T-helper 2 cell treated with Interferon-gamma antibody and Interleukin-4, amounts not matched to agents 5 μg/mL and 100 μg/mL, for 36 hours (primary cell): ENCODE measurements at regions not wholly inside any gene's neighbourhood (a gene's known extent, or its start where the extent isn't known, plus 50 kb on each side); places are given as distances from the start of the nearest gene placed in this dataset.

Source experiments
- DNase-seq: peaks from one replicate; pipeline ENCODE4 v3.0.0; 2021; ENCODE audit warnings: low spot score
- H3K27ac Mint-ChIP-seq: one replicate; pipeline ENCODE4 v1.8.0; 2021; ENCODE audit warnings: mild to moderate bottlenecking, mixed read lengths
- H3K27me3 Mint-ChIP-seq: one replicate; pipeline ENCODE4 v1.8.0; 2021; ENCODE audit warnings: low read depth, mixed read lengths
- H3K36me3 Mint-ChIP-seq: one replicate; pipeline ENCODE4 v1.8.0; 2021; ENCODE audit warnings: low read depth, mixed read lengths
- H3K4me1 Mint-ChIP-seq: one replicate; pipeline ENCODE4 v1.8.0; 2021; ENCODE audit warnings: low read depth, mixed read lengths
- H3K4me3 Mint-ChIP-seq: one replicate; pipeline ENCODE4 v1.8.0; 2022; ENCODE audit warnings: mild to moderate bottlenecking, moderate library complexity, mixed read lengths
- H3K9me3 Mint-ChIP-seq: one replicate; pipeline ENCODE4 v1.8.0; 2021; ENCODE audit warnings: mixed read lengths

DNA sequence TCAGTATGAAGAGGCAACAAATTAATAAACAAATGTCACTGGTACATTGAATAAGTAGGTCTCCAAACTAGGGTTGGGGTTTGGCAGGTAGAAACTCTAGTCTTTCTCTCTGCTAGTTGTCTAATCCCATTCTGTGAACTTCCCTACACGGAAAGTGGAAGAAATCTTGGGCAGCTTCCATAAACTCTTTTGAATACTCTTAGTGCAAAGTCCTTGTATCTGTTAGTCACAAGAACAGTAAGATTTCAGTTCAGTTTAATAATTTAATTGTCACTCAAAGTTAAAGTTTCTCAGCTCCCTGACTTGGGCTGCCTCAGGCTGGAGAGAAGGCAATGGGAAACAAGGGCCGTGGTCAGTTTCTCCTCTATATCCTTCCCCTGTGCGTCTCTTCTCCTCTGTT lies 135.4 kb upstream of the MDM1 start:
- no peak for DNase-seq
- no peaks in the 10 kb centered on the region for H3K27me3 Mint-ChIP-seq

DNA sequence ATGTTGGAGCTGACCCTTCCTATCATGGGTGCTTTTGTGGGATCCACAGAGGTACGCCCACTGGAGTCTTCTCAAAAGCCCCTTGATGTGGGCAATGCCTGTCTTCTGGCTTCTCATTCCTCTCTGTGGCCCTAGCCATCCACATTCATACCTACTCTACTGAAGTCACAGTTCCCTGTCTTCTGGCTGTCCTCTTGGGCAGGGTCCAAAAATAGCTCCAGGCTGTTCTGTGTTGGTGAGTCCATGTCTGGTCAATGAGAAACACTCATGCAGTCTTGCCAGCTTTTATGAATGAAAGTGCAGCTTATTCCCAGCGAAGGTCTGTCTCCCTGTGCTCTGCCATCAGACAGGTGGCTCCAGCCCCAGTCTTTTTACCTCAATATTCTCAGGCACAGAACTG lies 135.9 kb upstream of the MDM1 start:
- H3K9me3 Mint-ChIP-seq = no peaks in the 10 kb centered on the region
- H3K4me3 Mint-ChIP-seq = no peak overlapping the region
- H3K27me3 Mint-ChIP-seq = no peaks in the 10 kb centered on the region
- no peak for DNase-seq
- H3K27ac Mint-ChIP-seq = no peak overlapping the region
- peaks cover 4% of the 10 kb centered on the region for H3K4me1 Mint-ChIP-seq
- H3K36me3 Mint-ChIP-seq = no peaks in the 10 kb centered on the region

More for the DNA sequence above, 135.4 kb upstream of the MDM1 start:
- H3K27ac Mint-ChIP-seq = no peak overlapping the region
- H3K4me1 Mint-ChIP-seq = peaks cover 8% of the 10 kb centered on the region
- no peaks in the 10 kb centered on the region for H3K36me3 Mint-ChIP-seq
- no peak overlapping the region for H3K4me3 Mint-ChIP-seq
- H3K9me3 Mint-ChIP-seq = no peaks in the 10 kb centered on the region

DNA sequence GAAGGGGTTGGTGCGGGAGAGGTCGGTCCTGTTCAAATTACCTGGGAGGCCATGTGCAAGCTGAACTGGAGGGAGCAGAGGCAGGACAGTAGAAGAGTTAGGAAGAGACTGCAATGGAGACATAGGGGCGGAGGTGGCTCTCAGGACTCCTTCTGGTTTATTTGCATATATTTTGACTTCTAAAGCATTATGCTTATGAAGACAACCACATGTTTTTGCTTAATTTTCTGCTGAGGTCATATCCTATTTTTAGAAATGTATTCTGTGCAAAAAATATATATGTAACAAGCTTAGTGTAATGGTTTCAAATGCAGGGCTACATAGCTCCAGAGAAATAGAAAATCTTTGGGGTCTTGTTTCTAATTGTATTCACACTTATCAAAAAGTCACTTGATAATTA lies 137.0 kb upstream of the MDM1 start:
- Mint-ChIP-seq H3K27me3 (no peaks in the 10 kb centered on the region), H3K27ac (no peak overlapping the region), H3K36me3 (no peaks in the 10 kb centered on the region), H3K9me3 (no peaks in the 10 kb centered on the region), H3K4me3 (no peak overlapping the region), H3K4me1 (no peaks in the 10 kb centered on the region)
- no peak for DNase-seq

DNA sequence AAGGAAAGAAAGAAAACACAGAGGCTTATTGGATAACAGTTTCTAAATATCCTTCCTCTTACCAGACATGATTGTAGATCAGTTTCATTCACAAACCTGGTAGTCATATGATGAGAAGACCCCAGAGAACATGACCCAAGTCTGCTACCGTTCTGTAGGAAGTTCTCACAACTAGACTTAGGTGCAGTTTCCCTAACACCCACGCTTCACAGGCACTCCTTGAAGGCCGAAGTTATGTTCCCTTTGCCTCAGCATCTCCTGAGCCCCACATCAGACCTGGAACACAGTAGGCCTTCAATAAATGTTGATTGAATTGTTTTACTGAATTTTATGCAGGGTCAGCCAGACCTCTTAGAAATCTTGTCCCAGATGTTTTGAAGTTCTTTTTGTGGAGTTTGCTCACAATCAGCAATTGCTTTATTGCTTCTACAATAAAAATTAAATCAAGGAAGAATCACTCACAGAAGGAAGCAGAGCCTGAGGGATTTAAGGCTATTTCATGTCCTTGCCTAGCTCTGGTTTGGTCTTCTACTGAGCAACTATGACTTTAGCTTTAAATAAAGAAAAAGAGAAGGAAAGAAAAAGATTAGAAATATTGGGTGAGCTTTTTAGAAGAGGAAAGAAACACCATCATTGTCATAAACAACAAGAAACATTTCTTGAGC lies 138.6 kb upstream of the MDM1 start:
- no peaks in the 10 kb centered on the region for H3K27me3 Mint-ChIP-seq
- H3K27ac Mint-ChIP-seq = no peak overlapping the region
- no peaks in the 10 kb centered on the region for H3K36me3 Mint-ChIP-seq
- no peaks in the 10 kb centered on the region for H3K9me3 Mint-ChIP-seq
- H3K4me3 Mint-ChIP-seq = no peak overlapping the region
- H3K4me1 Mint-ChIP-seq = peaks cover 2% of the 10 kb centered on the region
- DNase-seq = no peak

GRCh38 chr12:68474467-68475204 lies 136.1 kb upstream of the RAP1B start:
- no peak overlapping the region for H3K27ac Mint-ChIP-seq
- no peak overlapping the region for H3K4me3 Mint-ChIP-seq
- H3K9me3 Mint-ChIP-seq = peaks cover 8% of the 10 kb centered on the region
- H3K4me1 Mint-ChIP-seq = peaks cover 19% of the 10 kb centered on the region
- H3K27me3 Mint-ChIP-seq = no peaks in the 10 kb centered on the region
- no peaks in the 10 kb centered on the region for H3K36me3 Mint-ChIP-seq
- no peak for DNase-seq

DNA sequence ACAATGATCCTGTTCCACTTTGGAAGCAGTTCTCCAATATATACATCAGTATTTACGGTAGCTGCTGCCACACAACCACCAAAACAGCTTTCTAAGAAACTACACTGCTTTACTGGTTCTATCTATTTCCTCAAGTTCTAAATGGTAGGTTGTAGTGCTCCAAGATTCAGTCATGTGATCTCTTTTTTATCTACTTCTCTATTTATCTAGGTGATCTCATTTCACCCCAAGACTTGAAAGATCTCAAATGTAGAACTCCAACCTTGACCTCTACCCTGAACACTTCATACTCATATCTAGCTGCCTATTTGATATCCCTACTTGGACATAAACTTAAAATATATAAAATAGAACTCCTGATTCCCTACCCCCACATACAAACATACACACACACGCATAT lies 133.9 kb upstream of the RAP1B start:
- Mint-ChIP-seq H3K36me3 (peaks cover 5% of the 10 kb centered on the region), H3K4me1 (peaks cover 26% of the 10 kb centered on the region), H3K27ac (no peak overlapping the region), H3K4me3 (no peak overlapping the region), H3K27me3 (no peaks in the 10 kb centered on the region), H3K9me3 (peaks cover 17% of the 10 kb centered on the region)
- DNase-seq = no peak

DNA sequence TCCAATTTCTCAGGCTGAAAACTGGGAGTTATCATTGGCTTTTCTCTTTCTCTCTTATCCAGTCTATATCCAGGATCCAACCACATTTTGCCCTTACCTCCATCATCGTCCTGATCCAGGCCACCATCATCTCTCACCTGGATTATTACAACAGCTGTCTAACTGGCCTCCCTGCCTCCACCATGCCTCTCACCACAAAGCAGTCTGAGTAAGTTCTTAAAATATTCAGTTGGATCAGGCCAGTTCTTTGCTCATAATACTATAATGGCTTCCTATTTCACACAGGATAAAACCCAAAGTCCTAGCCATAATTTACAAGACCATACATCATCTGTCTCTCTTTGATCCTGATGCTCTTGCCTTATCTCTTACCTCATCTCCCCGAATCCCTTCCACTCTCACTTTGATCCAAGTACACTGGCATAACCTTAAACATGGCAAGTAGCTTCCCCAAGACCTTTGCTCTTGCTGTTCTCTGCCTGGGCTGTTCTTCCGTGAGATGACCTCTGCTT lies 133.4 kb upstream of the RAP1B start:
- Mint-ChIP-seq H3K4me1 (peaks cover 31% of the 10 kb centered on the region), H3K27me3 (no peaks in the 10 kb centered on the region), H3K9me3 (peaks cover 17% of the 10 kb centered on the region), H3K27ac (no peak overlapping the region), H3K36me3 (peaks cover 5% of the 10 kb centered on the region), H3K4me3 (no peak overlapping the region)
- DNase-seq = no peak

DNA sequence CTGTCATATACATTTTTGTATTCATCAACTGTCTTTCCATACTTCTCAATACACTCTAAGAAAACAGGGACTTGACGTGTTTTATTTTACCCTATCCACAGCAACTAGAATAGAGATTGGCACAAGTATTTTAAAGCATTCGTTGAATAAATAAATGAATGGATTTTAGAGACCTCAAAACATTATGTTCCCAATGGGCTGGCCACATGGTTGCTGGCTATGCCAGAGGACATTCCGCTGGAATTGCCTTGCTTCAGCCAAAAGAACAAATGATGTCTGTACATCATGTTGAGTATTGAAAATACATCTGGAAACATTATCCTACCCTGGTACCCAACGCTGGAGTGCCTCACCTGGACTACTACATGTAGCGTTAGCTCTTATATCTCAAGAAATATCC lies 132.8 kb upstream of the RAP1B start:
- H3K4me1 Mint-ChIP-seq = peaks cover 37% of the 10 kb centered on the region
- no peak for DNase-seq
- H3K4me3 Mint-ChIP-seq = no peak overlapping the region
- H3K27ac Mint-ChIP-seq = no peak overlapping the region
- H3K36me3 Mint-ChIP-seq = peaks cover 5% of the 10 kb centered on the region
- peaks cover 17% of the 10 kb centered on the region for H3K9me3 Mint-ChIP-seq
- no peaks in the 10 kb centered on the region for H3K27me3 Mint-ChIP-seq

GRCh38 chr12:68478516-68479260 lies 132.0 kb upstream of the RAP1B start:
- Mint-ChIP-seq H3K27me3 (no peaks in the 10 kb centered on the region), H3K4me1 (peaks cover 42% of the 10 kb centered on the region), H3K36me3 (peaks cover 5% of the 10 kb centered on the region), H3K27ac (no peak overlapping the region), H3K9me3 (peaks cover 17% of the 10 kb centered on the region), H3K4me3 (no peak overlapping the region)
- DNase-seq = no peak

DNA sequence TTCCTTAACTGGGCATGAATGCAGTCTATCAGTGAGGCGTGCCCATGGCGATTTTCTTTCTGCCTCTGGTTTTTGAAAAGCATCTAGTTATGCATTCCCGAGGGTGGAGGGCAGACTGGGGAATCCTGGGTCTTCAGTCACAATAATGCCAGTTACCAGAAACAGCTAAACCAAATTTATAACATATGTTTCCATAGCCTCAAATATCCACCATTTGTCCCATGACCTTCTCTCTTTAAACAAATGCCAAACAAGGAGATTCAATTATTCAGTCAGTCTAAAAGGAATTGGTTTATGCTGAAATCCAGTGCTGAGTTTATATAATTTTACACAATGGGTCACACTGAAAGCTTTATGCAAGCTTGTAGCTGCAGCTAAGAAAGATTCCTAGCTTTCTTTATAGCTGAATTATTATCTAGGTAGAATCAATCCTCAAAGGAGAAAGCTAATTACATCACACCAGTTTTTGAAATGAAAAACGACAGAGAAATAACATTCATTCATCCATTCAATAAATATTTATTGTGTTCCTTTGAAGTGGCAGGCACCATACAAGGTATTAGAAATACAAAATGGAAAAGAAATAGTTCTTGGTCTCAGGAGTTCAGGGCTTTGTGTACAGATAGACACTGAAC lies 131.3 kb upstream of the RAP1B start:
- Mint-ChIP-seq H3K9me3 (peaks cover 17% of the 10 kb centered on the region), H3K4me1 (peaks cover 47% of the 10 kb centered on the region), H3K4me3 (no peak overlapping the region), H3K27me3 (no peaks in the 10 kb centered on the region), H3K27ac (no peak overlapping the region), H3K36me3 (peaks cover 5% of the 10 kb centered on the region)
- no peak for DNase-seq

DNA sequence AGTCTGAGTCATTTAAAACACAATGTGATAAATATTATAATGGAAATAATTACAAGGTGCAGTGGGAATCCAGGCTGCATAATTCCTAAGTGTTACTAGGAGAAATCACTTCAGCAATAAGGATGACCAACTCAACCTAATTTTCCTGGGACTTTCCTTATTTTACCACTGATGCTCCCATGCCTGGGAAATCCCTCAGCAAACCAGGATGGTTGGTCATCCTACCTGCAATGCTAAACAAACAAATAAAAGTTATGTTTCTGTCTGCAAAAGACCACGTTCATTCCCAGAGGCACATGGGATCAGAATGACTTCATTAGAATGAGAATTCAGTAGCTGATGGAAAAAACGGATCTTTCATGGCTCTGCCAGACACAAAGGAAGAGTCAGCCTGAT lies 130.8 kb upstream of the RAP1B start:
- H3K4me1 Mint-ChIP-seq = peaks cover 50% of the 10 kb centered on the region
- peaks cover 5% of the 10 kb centered on the region for H3K36me3 Mint-ChIP-seq
- no peak overlapping the region for H3K4me3 Mint-ChIP-seq
- no peaks in the 10 kb centered on the region for H3K27me3 Mint-ChIP-seq
- peaks cover 17% of the 10 kb centered on the region for H3K9me3 Mint-ChIP-seq
- H3K27ac Mint-ChIP-seq = no peak overlapping the region
- DNase-seq = no peak

DNA sequence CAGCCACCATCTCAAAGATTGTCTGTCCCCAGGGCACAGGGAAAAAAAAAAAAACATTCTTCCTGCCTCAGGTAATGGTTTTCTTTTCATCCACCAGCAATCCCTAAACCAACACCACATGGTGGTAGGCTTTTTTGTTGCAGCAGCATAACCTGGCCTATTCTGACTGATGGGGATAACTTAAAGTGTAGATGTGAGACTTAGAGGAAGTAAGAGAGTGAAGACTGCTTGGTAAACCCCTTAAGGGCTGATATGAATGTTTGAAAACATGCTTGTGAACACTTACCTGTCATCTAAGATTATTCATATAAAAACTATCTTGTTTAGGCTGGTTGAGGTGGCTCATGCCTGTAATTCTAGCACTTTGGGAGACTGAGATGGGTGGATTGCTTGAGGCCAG lies 130.2 kb upstream of the RAP1B start:
- H3K9me3 Mint-ChIP-seq = peaks cover 17% of the 10 kb centered on the region
- no peaks in the 10 kb centered on the region for H3K27me3 Mint-ChIP-seq
- H3K4me3 Mint-ChIP-seq = peak overlapping the region; percentile 1
- peak overlapping the region; percentile 27 for H3K27ac Mint-ChIP-seq
- H3K4me1 Mint-ChIP-seq = peaks cover 48% of the 10 kb centered on the region
- peaks cover 5% of the 10 kb centered on the region for H3K36me3 Mint-ChIP-seq
- DNase-seq = no peak

GRCh38 chr12:68481181-68481941 lies 129.3 kb upstream of the RAP1B start:
- Mint-ChIP-seq H3K27ac (peak overlapping the region; percentile 79), H3K4me3 (peak overlapping the region; percentile 63), H3K9me3 (peaks cover 17% of the 10 kb centered on the region), H3K27me3 (no peaks in the 10 kb centered on the region), H3K4me1 (peaks cover 50% of the 10 kb centered on the region), H3K36me3 (peaks cover 5% of the 10 kb centered on the region)
- DNase-seq = peak; percentile 21
